IMR-90 (cell line): ENCODE measurements at regions not wholly inside any gene's neighbourhood (a gene's known extent, or its start where the extent isn't known, plus 50 kb on each side); places are given as distances from the start of the nearest gene placed in this dataset.
A peak's percentile ranks its signal among the peaks of the same experiment; 100 is the strongest.

Experiments
- ATAC-seq: fragments of 200-7000 bp; cut with Tn5 transposase; 2 replicates; pipeline ENCODE4 v1.9.1; 2020; ENCODE audit warnings: low read depth, mild to moderate bottlenecking, moderate library complexity
- BruUV-seq: library from RNA; stranded (reverse); fragments of 400-500 nt; replicated peaks from 2 replicates; lab custom pipeline; 2021; lab: Mats Ljungman, UMichigan
- CTCF ChIA-PET: fragments of 300-600 bp; formaldehyde crosslinking; extraction: SDS; loops from one replicate; lab custom pipeline; 2021; ENCODE audit warnings: antibody characterized with exemption; lab: Yijun Ruan, JAX
- POLR2A ChIA-PET: fragments of 300-600 bp; sonication (Branson Sonifier 250); formaldehyde crosslinking; loops from one replicate; lab custom pipeline; 2022; ENCODE audit warnings: antibody characterized with exemption; ENCODE audit not compliant: unreplicated experiment; lab: Charles Lee
- DNase-seq: peaks from one replicate; pipeline ENCODE4 v3.0.0; 2013
- H2AFZ ChIP-seq: replicated peaks from 2 replicates; pipeline ENCODE3; 2013; ENCODE audit warnings: low read length, mild to moderate bottlenecking; ENCODE audit not compliant: poor library complexity
- H2AK5ac ChIP-seq: 2 replicates; pipeline ENCODE4 v1.6.1; 2013; ENCODE audit warnings: low read depth, low read length, inconsistent platforms
- H2AK9ac ChIP-seq: replicated peaks from 2 replicates; pipeline ENCODE3; 2013; ENCODE audit warnings: mild to moderate bottlenecking, low read depth, low read length, moderate library complexity; ENCODE audit not compliant: poor library complexity
- H2BK120ac ChIP-seq: 2 replicates; pipeline ENCODE4 v1.6.1; 2013; ENCODE audit warnings: low read depth, low read length, inconsistent platforms
- H2BK15ac ChIP-seq: 3 replicates; pipeline ENCODE4 v1.6.1; 2013; ENCODE audit warnings: low read depth, low read length, inconsistent platforms
- H2BK20ac ChIP-seq: 2 replicates; pipeline ENCODE4 v1.6.1; 2013; ENCODE audit warnings: low read depth, mild to moderate bottlenecking, inconsistent platforms, low read length, moderate library complexity
- H2BK5ac ChIP-seq: 2 replicates; pipeline ENCODE4 v1.6.1; 2013; ENCODE audit warnings: mild to moderate bottlenecking, low read depth, low read length, inconsistent platforms; ENCODE audit not compliant: poor library complexity, severe bottlenecking
- H3K14ac ChIP-seq: replicated peaks from 2 replicates; pipeline ENCODE4 v1.6.1; 2013; ENCODE audit warnings: low read depth, low read length, inconsistent platforms
- H3K18ac ChIP-seq: 2 replicates; pipeline ENCODE4 v1.6.1; 2013; ENCODE audit warnings: low read depth, low read length, control low read depth
- H3K23ac ChIP-seq: 2 replicates; pipeline ENCODE4 v1.6.1; 2013; ENCODE audit warnings: low read depth, low read length, inconsistent platforms
- H3K27ac ChIP-seq: 2 replicates; pipeline ENCODE4 v1.5.1; 2013; ENCODE audit warnings: mild to moderate bottlenecking, control low read depth, low read length; ENCODE audit not compliant: insufficient read depth
- H3K27me3 ChIP-seq: 2 replicates; pipeline ENCODE4 v1.6.1; 2013; ENCODE audit warnings: low read length; ENCODE audit not compliant: control insufficient read depth, insufficient read depth
- H3K36me3 ChIP-seq: 2 replicates; pipeline ENCODE4 v1.6.1; 2013; ENCODE audit warnings: low read length, mixed read lengths; ENCODE audit not compliant: control insufficient read depth, insufficient read depth
- H3K4ac ChIP-seq: 2 replicates; pipeline ENCODE4 v1.6.1; 2013; ENCODE audit warnings: low read depth, low read length, inconsistent platforms
- H3K4me1 ChIP-seq: 2 replicates; pipeline ENCODE4 v1.6.1; 2013; ENCODE audit warnings: low read length, mixed read lengths; ENCODE audit not compliant: control insufficient read depth, insufficient read depth
- H3K4me2 ChIP-seq: 2 replicates; pipeline ENCODE4 v1.6.1; 2013; ENCODE audit warnings: low read depth, mild to moderate bottlenecking, control low read depth, low read length, moderate library complexity
- H3K4me3 ChIP-seq: 2 replicates; pipeline ENCODE4 v1.5.1; 2013; ENCODE audit warnings: low read depth, mild to moderate bottlenecking, control low read depth, low read length, moderate library complexity; ENCODE audit not compliant: insufficient read depth
- H3K56ac ChIP-seq: 2 replicates; pipeline ENCODE4 v1.6.1; 2013; ENCODE audit warnings: low read length, inconsistent platforms; ENCODE audit not compliant: insufficient read depth; ENCODE audit errors: extremely low read depth
- H3K79me1 ChIP-seq, 2 experiments: 2 replicates each; pipeline ENCODE4 v1.6.1; 2013; ENCODE audit warnings: low read length in 2 of 2, inconsistent platforms in 1 of 2, low read depth in 1 of 2
- H3K9ac ChIP-seq: 2 replicates; pipeline ENCODE4 v1.6.1; 2013; ENCODE audit warnings: low read depth, low read length, control low read depth
- H3K9me1 ChIP-seq: 2 replicates; pipeline ENCODE4 v1.6.1; 2013; ENCODE audit warnings: low read length, inconsistent platforms; ENCODE audit not compliant: insufficient read depth
- H3K9me3 ChIP-seq: 2 replicates; pipeline ENCODE4 v1.6.1; 2013; ENCODE audit warnings: low read length; ENCODE audit not compliant: control insufficient read depth, insufficient read depth
- H4K20me1 ChIP-seq: 2 replicates; pipeline ENCODE4 v1.6.1; 2013; ENCODE audit warnings: low read length, inconsistent platforms; ENCODE audit not compliant: insufficient read depth
- H4K5ac ChIP-seq: 2 replicates; pipeline ENCODE4 v1.6.1; 2013; ENCODE audit warnings: mild to moderate bottlenecking, low read depth, low read length, control low read depth
- H4K8ac ChIP-seq, 2 experiments: 2 replicates each; pipeline ENCODE4 v1.6.1; 2013; ENCODE audit warnings: low read depth in 2 of 2, low read length in 2 of 2, control low read depth in 1 of 2, inconsistent platforms in 1 of 2
- H4K91ac ChIP-seq: 2 replicates; pipeline ENCODE4 v1.6.1; 2013; ENCODE audit warnings: low read depth, low read length, inconsistent platforms; ENCODE audit not compliant: insufficient read depth
- BHLHE40 ChIP-seq: fragments of 150-350 bp; IDR thresholded peaks from 2 replicates; pipeline ENCODE4 v1.6.1; 2016; ENCODE audit warnings: mild to moderate bottlenecking, low read depth, low read length
- CTCF ChIP-seq: conservative IDR thresholded peaks from 2 replicates; pipeline ENCODE4 v1.5.1; 2012; ENCODE audit warnings: mild to moderate bottlenecking, low read depth, low read length, improper control_type of control experiment
- MXI1 ChIP-seq: IDR thresholded peaks from 2 replicates; pipeline ENCODE4 v1.6.1; 2012; ENCODE audit warnings: low read depth, mild to moderate bottlenecking, low read length, moderate library complexity, borderline replicate concordance
- WGBS, 2 experiments: methylation state at CpG; one replicate each; pipeline versions ENCODE4 v1.1.5 to v1.1.7; 2013; ENCODE audit warnings: missing lambda C conversion rate in 2 of 2; ENCODE audit not compliant: insufficient read length in 1 of 2; ENCODE audit errors: extremely low coverage in 2 of 2; 5-methylcytosine and 5-hydroxymethylcytosine counted together
- dilution Hi-C: fragments of 300-500 bp; cut with HindIII; formaldehyde crosslinking; loops from one replicate; pipeline ENCODE4 v1.14.3; 2018; ENCODE audit warnings: low sequenced_read_pairs; ENCODE audit not compliant: unreplicated experiment
- in situ Hi-C: fragments of 300-500 bp; cut with MboI; formaldehyde crosslinking; loops from 3 replicates; pipeline ENCODE4 v1.14.3; 2019; ENCODE audit warnings: low sequenced_read_pairs, inconsistent platforms, mixed read lengths
- intact Hi-C: fragments of 100-400 bp; cut with micrococcal nuclease; formaldehyde crosslinking; loops from 2 replicates; pipeline ENCODE4 v1.10.0; 2022

- no peak for TF ChIP-seq MXI1
These were observed 226.7 kb upstream of the C2CD4B start (continued) for GRCh38 chr15:62391641-62392262.

GRCh38 chr15:62392376-62392775 is 227.3 kb upstream of the C2CD4B start:
- H3K4me1 ChIP-seq = peaks cover 6% of the 10 kb centered on the region
- H2BK5ac ChIP-seq = peak overlapping the region; percentile 82
- H3K14ac ChIP-seq = peak overlapping the region; percentile 70
- peaks cover 23 to 45% of the 10 kb centered on the region in 2 experiments; a peak in 3 of 4 replicates for H3K79me1 ChIP-seq
- H3K36me3 ChIP-seq = no peaks in the 10 kb centered on the region
- peak overlapping the region; percentile 53 for H3K56ac ChIP-seq
- no peak for TF ChIP-seq CTCF
- 0 out of 2 replicates have a peak, but pooled peaks have one; percentile 9 for TF ChIP-seq BHLHE40
- H4K91ac ChIP-seq = peak overlapping the region; percentile 82; the same call in 1 of the 2 replicates
- ChIA-PET CTCF (interaction anchor here (0.6 to 1.6 kb wide), 5 partner anchors 14 to 172 kb away, joined by 3 to 7 read pairs (median 3); no protein-coding TSS in a partner anchor), POLR2A (interaction anchor here (0.9 kb wide), 1 partner anchor 652 kb away, joined by 3 read pairs; no protein-coding TSS in a partner anchor)
- no peaks in the 10 kb centered on the region for H3K9me3 ChIP-seq
- peak overlapping the region; percentile 65 for H4K5ac ChIP-seq
- H3K23ac ChIP-seq = peak overlapping the region; percentile 93
- ATAC-seq (no peak), DNase-seq (peak; percentile 53)
- H3K4me3 ChIP-seq = peak overlapping the region; percentile 91
- no TSS peak for BruUV-seq
- dilution Hi-C loops = no loop called here
- peak overlapping the region; percentile 97 for H2AFZ ChIP-seq
- H3K9me1 ChIP-seq = peaks cover 10% of the 10 kb centered on the region
- peak overlapping the region; percentile 18 for H2BK20ac ChIP-seq
- H3K4ac ChIP-seq = peak overlapping the region; percentile 80
- in situ Hi-C loops = loop anchor here (10.0 kb wide), 1 partner anchor 352 kb away; no protein-coding TSS in a partner anchor
- H4K8ac ChIP-seq = peak overlapping the region; percentile 76
- 20% methylated on average over 1 of the region's 10 CpGs; no CpG with 5 or more reads in 1 of the 2 experiments for WGBS, 2 experiments
- H2BK15ac ChIP-seq = peak overlapping the region; percentile 72
- no peaks in the 10 kb centered on the region for H3K27me3 ChIP-seq
- H2BK120ac ChIP-seq = peak overlapping the region; percentile 86
- intact Hi-C loops = loop anchor here (5.0 kb wide), 7 partner anchors 60 to 655 kb away; no protein-coding TSS in a partner anchor
- H3K18ac ChIP-seq = peak overlapping the region; percentile 76; the same call in 1 of the 2 replicates
- H3K9ac ChIP-seq = peak overlapping the region; percentile 64; the same call in 1 of the 2 replicates
- no peak overlapping the region for H3K27ac ChIP-seq
- H2AK5ac ChIP-seq = peak overlapping the region; percentile 18
- peak overlapping the region; percentile 96 for H3K4me2 ChIP-seq
- H2AK9ac ChIP-seq = peak overlapping the region; percentile 29
- no peaks in the 10 kb centered on the region for H4K20me1 ChIP-seq
